ENCODE measurements at regions not wholly inside any gene's neighbourhood (a gene's known extent, or its start where the extent isn't known, plus 50 kb on each side); places are given as distances from the start of the nearest gene placed in this dataset.
"Not testable (repeated sequence)": the region's sequence is repeated elsewhere in the genome, so short reads cannot be mapped to it uniquely, and the experiment has no call there.

DNA sequence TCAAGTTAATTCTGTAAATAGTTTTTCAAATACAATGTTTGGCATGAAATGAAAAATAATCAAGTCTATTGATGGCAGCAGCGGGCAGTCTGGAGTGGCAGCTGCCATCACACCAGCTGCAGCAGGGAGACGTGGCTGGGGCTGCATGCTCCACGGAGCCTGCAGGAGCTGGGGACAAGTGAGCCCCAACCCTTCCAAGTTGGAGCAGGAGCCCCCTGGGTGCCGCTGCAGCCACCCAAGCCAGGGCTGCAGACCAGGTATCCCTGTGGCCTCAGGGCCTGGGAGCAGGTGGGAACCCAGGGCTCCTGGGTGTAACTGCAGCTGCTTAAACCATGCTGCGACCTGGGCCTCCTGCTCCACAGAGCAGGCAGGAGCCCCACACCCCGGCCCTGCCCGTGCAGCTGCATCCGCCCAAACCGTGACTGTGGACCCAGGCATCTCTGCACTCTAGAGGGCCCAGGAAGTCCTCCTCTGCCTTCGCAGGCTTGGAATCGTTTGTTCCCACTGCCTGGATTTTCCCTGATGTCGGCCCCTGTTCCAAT is 257.4 kb downstream of the PLOD2 start:
- no peak for DNase-seq (ENCODE audit: low read depth)
- TF ChIP-seq, protein P1, sequence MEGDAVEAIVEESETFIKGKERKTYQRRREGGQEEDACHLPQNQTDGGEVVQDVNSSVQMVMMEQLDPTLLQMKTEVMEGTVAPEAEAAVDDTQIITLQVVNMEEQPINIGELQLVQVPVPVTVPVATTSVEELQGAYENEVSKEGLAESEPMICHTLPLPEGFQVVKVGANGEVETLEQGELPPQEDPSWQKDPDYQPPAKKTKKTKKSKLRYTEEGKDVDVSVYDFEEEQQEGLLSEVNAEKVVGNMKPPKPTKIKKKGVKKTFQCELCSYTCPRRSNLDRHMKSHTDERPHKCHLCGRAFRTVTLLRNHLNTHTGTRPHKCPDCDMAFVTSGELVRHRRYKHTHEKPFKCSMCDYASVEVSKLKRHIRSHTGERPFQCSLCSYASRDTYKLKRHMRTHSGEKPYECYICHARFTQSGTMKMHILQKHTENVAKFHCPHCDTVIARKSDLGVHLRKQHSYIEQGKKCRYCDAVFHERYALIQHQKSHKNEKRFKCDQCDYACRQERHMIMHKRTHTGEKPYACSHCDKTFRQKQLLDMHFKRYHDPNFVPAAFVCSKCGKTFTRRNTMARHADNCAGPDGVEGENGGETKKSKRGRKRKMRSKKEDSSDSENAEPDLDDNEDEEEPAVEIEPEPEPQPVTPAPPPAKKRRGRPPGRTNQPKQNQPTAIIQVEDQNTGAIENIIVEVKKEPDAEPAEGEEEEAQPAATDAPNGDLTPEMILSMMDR (conservative IDR thresholded peaks at IDR 0.05; ENCODE audit: control insufficient read depth, insufficient read depth, low read depth, low read length) = no peak
- H3K4me3 ChIP-seq (ENCODE audit: control insufficient read depth, low read depth, low read length) = no peak overlapping the region

DNA sequence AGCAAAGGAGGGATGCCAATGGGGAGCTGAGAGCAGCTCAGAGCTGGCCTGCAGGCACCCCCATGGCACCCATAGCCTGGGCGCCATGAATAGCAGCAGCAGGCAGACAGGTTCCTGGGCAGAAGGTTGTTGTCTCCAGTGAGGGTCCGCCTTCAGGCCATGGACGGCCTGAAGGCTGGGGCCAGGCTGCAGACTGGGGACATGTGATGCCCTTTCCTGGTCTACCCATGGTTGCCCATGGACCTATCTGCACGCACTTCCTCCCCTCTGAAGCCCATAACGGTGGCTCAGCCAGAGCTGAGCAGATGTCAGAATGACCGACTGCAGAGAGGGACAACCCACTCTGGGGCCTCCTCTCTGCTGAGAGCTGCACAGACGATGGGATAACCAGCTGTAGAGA is 256.8 kb downstream of the PLOD2 start:
- no peak for DNase-seq (ENCODE audit: low read depth)
- no peak overlapping the region for H3K4me3 ChIP-seq (ENCODE audit: control insufficient read depth, low read depth, low read length)
- TF ChIP-seq, protein P1 (conservative IDR thresholded peaks at IDR 0.05; ENCODE audit: control insufficient read depth, insufficient read depth, low read depth, low read length) = no peak

DNA sequence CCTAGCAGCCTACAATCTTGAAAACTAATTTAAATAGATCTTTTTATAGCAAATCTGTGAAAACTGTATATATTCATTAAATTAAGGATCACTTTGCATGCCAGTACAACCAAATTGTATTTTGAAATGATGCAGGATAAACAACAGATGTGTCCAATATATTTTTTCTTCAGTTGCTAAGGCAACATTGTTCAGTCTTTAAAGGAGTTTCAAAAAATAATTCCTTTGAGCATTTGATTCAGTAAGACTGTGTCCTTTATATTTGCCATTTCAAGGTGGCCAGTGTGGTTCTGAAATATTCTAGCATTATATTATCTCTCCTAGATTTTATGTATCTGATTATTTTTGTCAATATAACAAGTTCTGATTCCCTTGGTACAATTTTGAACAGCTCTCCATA is 254.7 kb downstream of the PLOD2 start:
- TF ChIP-seq, protein P1 (conservative IDR thresholded peaks at IDR 0.05; ENCODE audit: control insufficient read depth, insufficient read depth, low read depth, low read length) = no peak
- no peak overlapping the region for H3K4me3 ChIP-seq (ENCODE audit: control insufficient read depth, low read depth, low read length)
- DNase-seq (ENCODE audit: low read depth) = no peak

DNA sequence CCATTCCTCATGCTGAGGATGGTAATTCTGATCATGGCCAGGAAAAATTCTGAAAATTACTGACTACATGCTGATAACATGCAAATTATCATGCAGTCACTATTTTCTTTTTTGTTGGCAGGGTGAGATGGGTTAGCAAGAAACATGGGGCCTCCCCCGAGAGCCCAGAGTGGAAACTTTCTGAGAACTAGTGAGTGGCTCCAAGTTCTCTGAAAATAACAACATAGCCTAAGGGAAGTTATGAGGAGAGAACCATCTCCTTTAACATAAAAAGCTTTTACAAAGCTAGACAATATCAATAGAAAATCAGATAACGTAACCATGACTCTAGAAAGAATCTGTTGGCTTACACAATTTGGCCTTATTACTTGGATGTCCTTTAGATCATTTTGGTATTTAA is 254.2 kb downstream of the PLOD2 start:
- no peak for DNase-seq (ENCODE audit: low read depth)
- TF ChIP-seq, protein P1 (conservative IDR thresholded peaks at IDR 0.05; ENCODE audit: control insufficient read depth, insufficient read depth, low read depth, low read length) = no peak
- no peak overlapping the region for H3K4me3 ChIP-seq (ENCODE audit: control insufficient read depth, low read depth, low read length)

DNA sequence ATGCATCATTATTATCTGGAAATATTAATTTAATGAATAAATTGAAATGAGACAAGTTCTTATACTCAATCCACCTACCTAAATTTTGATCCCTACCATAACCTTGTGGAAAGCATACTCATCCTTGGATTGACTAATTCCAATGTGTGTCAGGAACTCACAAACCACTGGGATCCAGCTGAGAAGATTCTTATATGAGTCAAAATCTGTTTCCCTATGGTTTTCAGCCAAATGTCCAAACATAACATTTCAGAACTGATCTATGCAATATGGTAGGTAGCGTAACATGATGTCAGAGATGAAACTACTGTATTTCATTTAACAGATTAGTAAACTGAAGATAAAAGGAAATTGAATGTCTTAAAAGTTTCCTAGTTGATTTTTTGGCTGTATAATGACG is 250.0 kb downstream of the PLOD2 start:
- peak; percentile 74 for DNase-seq (ENCODE audit: low read depth)
- no peak overlapping the region for H3K4me3 ChIP-seq (ENCODE audit: control insufficient read depth, low read depth, low read length)
- TF ChIP-seq, protein P1 (conservative IDR thresholded peaks at IDR 0.05; ENCODE audit: control insufficient read depth, insufficient read depth, low read depth, low read length) = no peak

DNA sequence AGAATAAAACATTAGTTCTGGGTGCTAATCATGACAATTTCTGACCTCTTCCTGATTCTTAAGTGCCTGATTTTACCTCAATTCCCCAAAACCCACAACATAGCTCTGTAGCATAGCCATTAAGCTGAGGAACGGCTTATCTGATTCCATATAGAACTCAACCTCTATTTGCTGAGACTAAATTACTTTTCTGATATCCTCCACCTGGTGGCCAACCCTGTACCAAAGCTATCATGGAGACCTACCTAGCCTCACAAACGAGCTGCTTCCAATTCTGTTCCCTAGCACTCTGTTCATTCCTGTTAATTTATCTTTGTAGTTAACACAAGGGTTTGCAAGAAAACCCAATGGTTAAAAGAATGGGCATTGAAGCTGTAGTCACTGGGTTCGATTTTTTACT is 245.2 kb downstream of the PLOD2 start:
- no peak overlapping the region for H3K4me3 ChIP-seq (ENCODE audit: control insufficient read depth, low read depth, low read length)
- no peak for DNase-seq (ENCODE audit: low read depth)
- TF ChIP-seq, protein P1 (conservative IDR thresholded peaks at IDR 0.05; ENCODE audit: control insufficient read depth, insufficient read depth, low read depth, low read length) = peak; percentile 4

DNA sequence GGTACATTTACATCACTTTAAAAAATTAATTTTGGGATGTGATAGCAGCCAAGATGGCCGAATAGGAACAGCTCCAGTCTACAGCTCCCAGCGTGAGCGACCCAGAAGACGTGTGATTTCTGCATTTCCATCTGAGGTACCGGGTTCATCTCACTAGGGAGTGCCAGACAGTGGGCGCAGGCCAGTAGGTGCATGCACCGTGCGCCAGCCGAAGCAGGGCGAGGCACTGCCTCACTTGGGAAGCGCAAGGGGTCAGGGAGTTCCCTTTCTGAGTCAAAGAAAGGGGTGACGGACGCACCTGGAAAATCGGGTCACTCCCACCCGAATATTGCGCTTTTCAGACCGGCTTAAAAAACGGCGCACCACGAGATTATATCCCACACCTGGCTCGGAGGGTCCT is 233.2 kb downstream of the PLOD2 start:
- H3K4me3 ChIP-seq (ENCODE audit: control insufficient read depth, low read depth, low read length); DNase-seq (ENCODE audit: low read depth): not testable (repeated sequence)
